Activated CD4-positive, alpha-beta T cell treated with anti-CD3 and anti-CD28 coated beads for 4 hours (primary cell): ENCODE measurements at regions not wholly inside any gene's neighbourhood (a gene's known extent, or its start where the extent isn't known, plus 50 kb on each side); places are given as distances from the start of the nearest gene placed in this dataset.
"Not testable (repeated sequence)": the region's sequence is repeated elsewhere in the genome, so short reads cannot be mapped to it uniquely, and the experiment has no call there.

Experiments used
- DNase-seq, 2 donors: peaks; one replicate each; pipeline ENCODE4 v3.0.0-alpha.2; 2020

DNA sequence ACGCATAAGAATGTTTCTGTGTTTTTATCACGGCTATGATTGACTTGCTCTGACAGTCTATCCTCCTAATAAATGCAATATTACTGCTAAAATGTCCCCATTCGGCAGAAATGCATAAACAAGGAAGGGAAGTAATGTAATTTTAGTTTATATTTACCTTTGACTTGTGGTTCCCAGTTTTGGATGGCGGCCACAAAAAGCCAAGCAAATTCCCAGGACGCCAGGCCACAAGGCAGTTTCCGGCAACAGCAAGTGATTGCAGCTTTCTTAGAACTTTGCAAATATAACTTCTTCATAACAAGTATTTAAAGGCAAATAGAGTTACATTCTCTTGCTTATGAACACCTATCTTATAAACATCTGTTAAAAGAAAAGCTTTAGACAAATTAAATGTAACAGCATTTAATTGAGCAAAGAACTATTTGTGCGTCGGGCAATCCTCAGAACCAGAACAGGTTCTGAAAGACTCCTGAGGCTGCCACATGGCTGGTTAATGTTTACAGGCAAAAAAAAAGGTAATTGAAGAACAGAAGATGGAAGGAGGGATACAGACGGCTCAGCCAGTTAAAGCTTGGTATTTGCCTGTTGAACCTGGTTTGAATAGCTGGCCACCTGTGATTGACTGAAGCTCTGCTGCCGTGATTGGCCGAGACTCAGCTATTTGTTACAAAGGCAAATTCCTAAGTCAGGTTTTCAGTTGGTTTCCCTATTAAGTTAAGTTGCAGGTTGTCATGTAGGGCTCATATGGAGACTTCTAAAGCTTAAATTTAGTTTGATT, 80.8 kb downstream of the C21orf91 start:
- no peak for DNase-seq

DNA sequence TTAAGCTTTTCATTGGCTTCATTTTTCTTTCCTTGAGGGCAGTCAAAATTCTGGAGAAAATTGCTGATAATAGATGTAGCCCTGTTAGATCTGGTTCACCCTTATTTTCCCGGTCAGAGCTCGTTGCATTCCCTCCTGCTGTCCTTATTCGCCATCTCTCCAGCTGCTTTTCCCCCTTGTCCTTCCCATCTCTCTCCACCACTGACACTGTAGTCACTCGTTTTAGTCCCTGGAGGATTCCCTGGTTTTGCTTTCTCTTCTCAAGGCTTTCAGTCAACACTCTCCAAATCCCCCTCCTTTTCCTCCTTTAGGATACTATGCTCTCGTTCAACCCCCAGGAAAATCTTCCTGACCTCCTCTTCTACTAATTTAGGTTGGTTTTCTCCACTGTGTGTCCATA, 83.1 kb downstream of the C21orf91 start:
- DNase-seq, result no peak

GRCh38 chr21:17733209-17733608, 85.9 kb downstream of the C21orf91 start:
- DNase-seq, result no peak

GRCh38 chr21:17732306-17732705, 86.8 kb downstream of the C21orf91 start:
- DNase-seq, result no peak

GRCh38 chr21:17731554-17731953, 87.6 kb downstream of the C21orf91 start:
- no peak for DNase-seq

DNA sequence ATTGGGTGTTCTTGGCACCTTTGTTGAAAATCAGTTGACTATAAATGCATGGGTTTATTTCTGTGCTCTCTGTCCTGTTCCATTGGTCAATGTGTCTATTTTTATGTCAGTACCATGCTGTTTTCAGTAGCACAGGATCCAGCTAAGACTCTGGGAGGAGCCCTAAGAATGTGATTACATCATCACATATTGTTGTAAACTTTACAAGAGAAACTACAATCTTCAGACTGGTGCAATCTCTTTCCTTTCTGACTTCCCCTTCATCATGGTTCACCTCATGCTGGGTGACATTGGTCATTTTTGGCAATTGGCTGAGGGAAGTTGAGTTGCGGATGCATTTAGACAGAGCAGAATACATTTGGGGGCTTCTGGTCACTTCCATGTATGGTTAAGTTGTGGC, 88.4 kb downstream of the C21orf91 start:
- DNase-seq, result no peak

DNA sequence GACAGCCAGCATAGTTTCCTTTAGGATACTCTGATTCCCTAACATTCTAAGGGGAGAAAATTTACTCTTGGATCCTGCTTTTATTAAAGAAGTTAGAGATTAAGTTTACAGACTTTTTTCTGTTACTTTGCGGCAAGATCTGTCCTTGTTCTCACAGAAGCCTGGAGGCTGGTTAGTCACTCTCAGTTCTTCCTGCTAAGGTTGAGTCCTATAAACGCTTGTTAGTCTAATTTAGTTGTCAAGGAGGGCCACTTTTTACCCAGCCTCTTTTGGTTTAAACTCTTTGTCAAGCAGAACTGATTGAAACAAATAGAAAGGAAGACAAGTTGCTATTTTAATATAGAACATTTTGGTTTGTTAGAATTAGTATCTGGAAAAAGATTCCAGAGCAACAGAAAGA, 89.7 kb downstream of the C21orf91 start:
- no peak for DNase-seq

GRCh38 chr21:17727361-17727760, 91.8 kb downstream of the C21orf91 start:
- no peak for DNase-seq

DNA sequence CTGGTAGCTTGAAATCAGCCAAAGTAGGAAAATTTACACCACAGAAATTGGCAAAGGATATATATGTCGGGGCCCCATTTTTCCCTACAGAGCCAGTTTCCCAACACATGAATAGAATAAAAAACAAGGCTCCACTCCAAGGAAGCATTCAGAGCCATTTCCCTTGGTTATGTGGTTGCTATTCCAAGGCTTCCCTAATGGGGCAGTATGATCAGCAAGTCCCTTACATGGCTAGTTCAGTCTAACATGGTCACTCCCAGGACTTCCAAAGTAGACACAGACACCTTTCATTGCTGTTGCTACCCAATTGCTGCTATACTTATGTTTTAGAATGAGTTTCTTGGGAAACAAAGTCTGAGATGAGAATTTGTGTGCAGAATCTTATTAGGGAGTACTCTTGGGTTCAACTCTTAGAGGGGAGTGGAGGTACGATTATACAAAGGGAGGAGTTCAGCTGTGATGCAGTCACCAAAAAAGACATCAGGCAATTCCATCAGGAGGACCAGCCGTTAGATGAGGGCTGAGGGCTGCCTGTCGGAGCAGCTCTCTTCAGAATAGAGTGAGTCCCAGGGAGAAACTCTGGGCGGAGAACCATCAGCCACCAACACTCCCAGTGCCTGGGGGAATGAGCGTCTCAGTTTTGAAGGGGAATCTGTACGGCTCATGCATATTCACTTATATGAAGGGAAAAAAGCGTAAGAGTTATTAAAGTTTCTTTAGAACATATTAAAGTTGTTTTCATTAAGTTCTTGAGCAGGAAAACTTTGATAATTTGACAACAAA, 92.9 kb downstream of the C21orf91 start:
- no peak for DNase-seq

- DNase-seq, result no peak
Observed at GRCh38 chr21:17725339-17725738, 93.8 kb downstream of the C21orf91 start.

DNA sequence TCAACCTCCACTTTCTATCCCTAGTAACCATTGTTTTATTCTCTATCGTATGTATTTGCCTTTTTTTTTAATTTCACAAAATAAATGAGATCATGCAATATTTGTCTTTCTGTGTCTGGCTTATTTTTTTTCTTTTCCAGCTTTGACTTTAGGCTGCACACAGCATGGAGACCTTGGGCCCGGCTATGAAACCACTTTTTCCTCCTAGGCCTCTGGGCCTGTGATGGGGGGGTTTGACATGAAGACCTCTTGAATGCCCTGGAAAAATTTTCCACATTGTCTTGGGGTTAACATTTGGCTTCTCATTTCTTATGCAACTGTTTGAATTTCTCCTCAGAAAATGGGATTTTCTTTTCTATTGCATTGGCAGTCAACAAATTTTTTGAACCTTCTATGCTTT, 100.2 kb upstream of the BTG3 start:
- DNase-seq, result no peak

GRCh38 chr21:17711896-17712295, 99.2 kb upstream of the BTG3 start:
- DNase-seq, result no peak

DNA sequence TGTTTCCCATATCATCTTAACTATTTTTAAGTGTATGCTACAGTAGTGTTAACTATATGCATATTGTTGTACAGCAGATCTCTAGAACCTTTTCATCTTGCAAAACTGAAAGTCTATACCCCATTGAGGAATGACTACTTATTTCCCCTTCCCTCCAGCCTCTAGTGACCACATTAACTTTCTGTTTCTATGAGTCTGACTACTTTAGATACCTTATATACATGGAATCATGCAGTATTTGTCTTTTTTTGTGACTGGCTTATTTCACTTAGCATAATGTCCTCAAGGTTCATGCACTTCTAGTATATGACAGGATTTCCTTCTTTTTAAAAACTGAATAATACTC, 96.5 kb upstream of the BTG3 start:
- no peak for DNase-seq

DNA sequence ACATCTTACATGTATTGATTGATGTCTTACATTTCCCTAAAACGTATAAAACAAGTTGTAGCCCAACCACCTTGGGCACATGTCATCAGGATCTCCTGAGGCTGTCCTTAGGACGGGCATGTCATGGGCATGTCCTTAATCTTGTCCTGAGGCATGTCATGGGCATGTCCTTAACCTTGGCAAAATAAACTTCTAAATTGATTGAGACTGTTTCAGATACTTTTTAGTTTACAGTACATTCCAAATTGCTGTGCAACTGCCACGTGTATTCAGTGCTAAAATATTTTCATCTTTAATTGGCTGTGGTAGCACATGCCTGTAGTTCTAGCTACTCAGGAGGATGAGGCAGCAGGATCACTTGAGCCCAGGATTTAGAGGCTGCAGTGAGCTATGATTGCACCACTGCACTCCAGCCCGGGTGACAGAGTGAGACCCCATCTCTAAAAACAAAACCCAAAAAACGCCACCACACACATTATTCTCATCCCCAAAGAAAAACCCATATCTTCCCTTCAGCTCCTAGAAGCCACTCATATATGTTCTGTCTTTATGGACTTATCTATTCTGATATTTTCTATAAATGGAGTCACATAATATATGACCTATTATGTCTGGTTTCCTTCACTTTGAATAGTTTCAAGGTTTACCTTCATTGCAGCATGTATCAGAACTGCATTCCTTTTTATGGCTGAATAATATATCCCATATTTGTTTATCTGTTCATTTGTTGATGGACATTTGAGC, 96.0 kb upstream of the BTG3 start:
- DNase-seq, result no peak

- no peak for DNase-seq
Observed at GRCh38 chr21:17699524-17700189, 87.0 kb upstream of the BTG3 start.

- no peak for DNase-seq
Observed at GRCh38 chr21:17697473-17697872, 84.8 kb upstream of the BTG3 start.

DNA sequence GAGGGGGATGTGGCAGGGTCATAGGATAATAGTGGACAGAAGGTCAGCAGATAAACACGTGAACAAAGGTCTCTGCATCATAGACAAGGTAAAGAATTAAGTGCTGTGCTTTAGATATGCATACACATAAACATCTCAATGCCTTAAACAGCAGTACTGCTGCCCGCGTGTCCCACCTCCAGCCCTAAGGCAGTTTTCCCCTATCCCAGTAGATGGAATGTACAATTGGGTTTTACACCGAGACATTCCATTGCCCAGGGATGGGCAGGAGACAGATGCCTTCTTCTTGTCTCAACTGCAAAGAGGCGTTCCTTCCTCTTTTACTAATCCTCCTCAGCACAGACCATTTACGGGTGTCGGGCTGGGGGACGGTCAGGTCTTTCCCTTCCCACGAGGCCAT, 81.7 kb upstream of the BTG3 start:
- DNase-seq, result not testable (repeated sequence)

GRCh38 chr21:17693801-17694200, 81.1 kb upstream of the BTG3 start:
- no peak for DNase-seq

GRCh38 chr21:17690078-17690494, 77.4 kb upstream of the BTG3 start:
- no peak for DNase-seq

DNA sequence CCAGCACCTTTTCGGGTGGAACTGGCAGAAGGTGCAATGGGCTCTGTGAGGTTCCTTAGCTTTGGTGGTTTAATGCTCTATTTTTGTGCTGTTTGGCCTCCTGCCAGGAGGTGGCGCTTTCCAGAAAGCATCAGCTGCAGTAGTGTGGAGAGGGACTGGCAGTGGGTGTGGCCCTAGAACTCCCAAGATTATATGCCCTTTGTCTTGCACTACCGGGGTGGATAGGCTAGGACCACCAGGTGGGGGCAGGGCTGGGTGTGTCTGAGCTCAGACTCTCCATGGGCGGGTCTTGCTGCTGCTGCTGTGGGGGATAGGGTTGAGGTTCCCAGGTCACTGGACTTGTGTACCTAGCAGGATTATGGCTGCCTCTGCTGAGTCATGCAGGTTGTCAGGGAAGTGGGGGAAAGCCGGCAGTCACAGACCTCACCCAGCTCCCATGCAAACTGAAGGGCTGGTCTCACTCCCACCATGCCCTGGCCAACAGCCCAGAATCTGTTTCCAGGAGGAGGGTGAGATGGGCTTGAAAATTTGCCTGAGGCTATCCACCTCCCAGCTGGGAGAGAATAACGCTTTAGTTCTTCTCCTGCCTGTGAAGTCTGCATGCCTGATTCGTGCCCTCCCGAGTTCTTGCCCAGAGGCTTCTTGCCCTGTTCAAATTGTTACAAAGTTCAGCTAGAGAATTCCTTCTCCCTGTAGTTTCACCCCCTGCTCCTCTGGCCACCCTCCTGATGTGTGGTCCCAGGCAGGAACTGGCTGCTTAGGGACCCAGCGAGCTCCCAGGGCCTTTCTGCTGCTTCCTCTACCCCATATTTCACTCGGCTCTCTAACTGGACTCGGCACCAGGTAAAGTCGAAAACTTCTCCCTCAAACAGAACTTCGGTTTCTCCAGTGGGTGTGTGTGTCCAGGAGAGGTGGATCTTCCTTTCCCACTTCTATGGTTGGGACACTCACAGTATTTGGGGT, 76.5 kb upstream of the BTG3 start:
- peak; percentile 35 to 40 for DNase-seq

GRCh38 chr21:17682924-17683323, 70.2 kb upstream of the BTG3 start:
- DNase-seq, result peak in 1 of 2 donors; percentile 1
